OCI-LY1 (cell line): ENCODE measurements at regions not wholly inside any gene's neighbourhood (a gene's known extent, or its start where the extent isn't known, plus 50 kb on each side); places are given as distances from the start of the nearest gene placed in this dataset.

ENCODE experiments used
- H2AFZ ChIP-seq: fragments of 200-600 bp; sonication (generic), shearing (Covaris generic); 2 replicates; pipeline ENCODE4 v1.6.0; 2014; ENCODE audit warnings: antibody characterized with exemption, mild to moderate bottlenecking, low read length
- H3F3A ChIP-seq: fragments of 200-600 bp; sonication (generic), shearing (Covaris generic); 2 replicates; pipeline ENCODE4 v1.6.0; 2014; ENCODE audit warnings: mild to moderate bottlenecking, antibody characterized with exemption, low read length, moderate library complexity; ENCODE audit not compliant: insufficient read depth
- H3K27ac ChIP-seq: fragments of 200-600 bp; sonication (generic); 2 replicates; pipeline ENCODE4 v1.5.1; 2014; ENCODE audit warnings: low read length, mixed run types, mild to moderate bottlenecking, low read depth; ENCODE audit not compliant: poor library complexity, severe bottlenecking
- H3K27me3 ChIP-seq: fragments of 200-600 bp; sonication (generic); 2 replicates; pipeline ENCODE4 v1.6.0; 2014; ENCODE audit warnings: antibody characterized with exemption, mild to moderate bottlenecking, low read length, moderate library complexity; ENCODE audit not compliant: insufficient read depth
- H3K36me3 ChIP-seq: fragments of 200-600 bp; sonication (generic); 2 replicates; pipeline ENCODE4 v1.6.1; 2014; ENCODE audit warnings: mild to moderate bottlenecking, antibody characterized with exemption, low read length, moderate library complexity, mixed read lengths; ENCODE audit not compliant: insufficient read depth
- H3K4me1 ChIP-seq: fragments of 200-600 bp; sonication (generic); 2 replicates; pipeline ENCODE4 v1.5.1; 2014; ENCODE audit warnings: mild to moderate bottlenecking, low read length, moderate library complexity; ENCODE audit not compliant: insufficient read depth, severe bottlenecking
- H3K4me2 ChIP-seq: fragments of 200-600 bp; sonication (generic), shearing (Covaris generic); 2 replicates; pipeline ENCODE4 v1.6.1; 2014; ENCODE audit warnings: low read length
- H3K4me3 ChIP-seq: fragments of 200-600 bp; sonication (generic); 2 replicates; pipeline ENCODE4 v1.5.1; 2014; ENCODE audit warnings: low read length, low read depth, mild to moderate bottlenecking, mixed read lengths; ENCODE audit not compliant: poor library complexity, severe bottlenecking
- H3K79me2 ChIP-seq: fragments of 200-600 bp; shearing (Covaris generic); 2 replicates; pipeline ENCODE4 v1.6.1; 2016; ENCODE audit warnings: mixed run types, low read length, mixed read lengths; ENCODE audit not compliant: insufficient read depth
- H3K9ac ChIP-seq: fragments of 200-600 bp; sonication (generic), shearing (Covaris generic); 2 replicates; pipeline ENCODE4 v1.6.1; 2014; ENCODE audit warnings: mild to moderate bottlenecking, low read length, mixed read lengths
- H3K9me2 ChIP-seq: fragments of 200-600 bp; sonication (generic), shearing (Covaris generic); 2 replicates; pipeline ENCODE4 v1.6.1; 2014; ENCODE audit warnings: low read depth, mild to moderate bottlenecking, low read length, mixed read lengths
- H3K9me3 ChIP-seq: fragments of 200-600 bp; shearing (Covaris generic); 2 replicates; pipeline ENCODE4 v1.6.1; 2014; ENCODE audit warnings: low read length, mixed read lengths
- H4K20me1 ChIP-seq: fragments of 200-600 bp; sonication (generic), shearing (Covaris generic); 2 replicates; pipeline ENCODE4 v1.6.0; 2016; ENCODE audit warnings: mild to moderate bottlenecking, low read length; ENCODE audit not compliant: insufficient read depth
- CTCF ChIP-seq: fragments of 200-600 bp; sonication (generic), shearing (Covaris generic); IDR thresholded peaks from 2 replicates; pipeline ENCODE4 v1.5.1; 2017; ENCODE audit warnings: mild to moderate bottlenecking, antibody characterized with exemption, low read length, moderate library complexity, mixed read lengths
- EZH2 ChIP-seq: fragments of 200-600 bp; sonication (generic), shearing (Covaris generic); IDR thresholded peaks from 2 replicates; pipeline ENCODE4 v1.8.0; 2017; ENCODE audit warnings: borderline replicate concordance, mixed run types, mild to moderate bottlenecking, antibody characterized with exemption, low read length, moderate library complexity, mixed read lengths

- H3F3A ChIP-seq: no peaks in the 10 kb centered on the region
- TF ChIP-seq EZH2: no peak
- TF ChIP-seq CTCF: no peak
- H2AFZ ChIP-seq: no peak overlapping the region
- H3K4me1 ChIP-seq: no peaks in the 10 kb centered on the region
- H3K4me2 ChIP-seq: no peak overlapping the region
- no peaks in the 10 kb centered on the region for H3K9me2 ChIP-seq
- no peaks in the 10 kb centered on the region for H3K27me3 ChIP-seq
- no peak overlapping the region for H3K9ac ChIP-seq
- no peak overlapping the region for H3K27ac ChIP-seq
- H4K20me1 ChIP-seq: no peaks in the 10 kb centered on the region
- no peaks in the 10 kb centered on the region for H3K79me2 ChIP-seq
- no peak overlapping the region for H3K4me3 ChIP-seq
- no peaks in the 10 kb centered on the region for H3K36me3 ChIP-seq
- H3K9me3 ChIP-seq: no peaks in the 10 kb centered on the region
Measured at GRCh38 chr2:194714541-194714940, 942.5 kb upstream of the SLC39A10 start.

GRCh38 chr2:194709840-194710239, 947.2 kb upstream of the SLC39A10 start:
- H3K9ac ChIP-seq: no peak overlapping the region
- H4K20me1 ChIP-seq: no peaks in the 10 kb centered on the region
- H3K79me2 ChIP-seq: no peaks in the 10 kb centered on the region
- H3K36me3 ChIP-seq: no peaks in the 10 kb centered on the region
- H3F3A ChIP-seq: no peaks in the 10 kb centered on the region
- TF ChIP-seq CTCF: no peak
- TF ChIP-seq EZH2: no peak
- no peak overlapping the region for H2AFZ ChIP-seq
- H3K4me2 ChIP-seq: no peak overlapping the region
- H3K27ac ChIP-seq: no peak overlapping the region
- no peaks in the 10 kb centered on the region for H3K9me2 ChIP-seq
- no peaks in the 10 kb centered on the region for H3K4me1 ChIP-seq
- H3K9me3 ChIP-seq: no peaks in the 10 kb centered on the region
- no peak overlapping the region for H3K4me3 ChIP-seq
- no peaks in the 10 kb centered on the region for H3K27me3 ChIP-seq

GRCh38 chr2:194706179-194706578, 950.8 kb upstream of the SLC39A10 start:
- TF ChIP-seq EZH2: no peak
- TF ChIP-seq CTCF: no peak

More at GRCh38 chr2:194706179-194706578, 950.8 kb upstream of the SLC39A10 start:
- H3K4me2 ChIP-seq: no peak overlapping the region
- H3K36me3 ChIP-seq: no peaks in the 10 kb centered on the region
- no peaks in the 10 kb centered on the region for H4K20me1 ChIP-seq
- H3K4me3 ChIP-seq: no peak overlapping the region
- H2AFZ ChIP-seq: no peak overlapping the region
- H3K27ac ChIP-seq: no peak overlapping the region
- H3F3A ChIP-seq: no peaks in the 10 kb centered on the region
- no peak overlapping the region for H3K9ac ChIP-seq
- H3K27me3 ChIP-seq: no peaks in the 10 kb centered on the region
- no peaks in the 10 kb centered on the region for H3K9me2 ChIP-seq
- no peaks in the 10 kb centered on the region for H3K4me1 ChIP-seq
- H3K9me3 ChIP-seq: no peaks in the 10 kb centered on the region
- H3K79me2 ChIP-seq: no peaks in the 10 kb centered on the region
